ENCODE measurements at regions not wholly inside any gene's neighbourhood (a gene's known extent, or its start where the extent isn't known, plus 50 kb on each side); places are given as distances from the start of the nearest gene placed in this dataset.

GRCh38 chr13:76067850-76068249, 431.7 kb downstream of the LMO7 start:
- TF ChIP-seq RAD21 (IDR thresholded peaks at IDR 0.05), result no peak
- no peak for TF ChIP-seq CTCF (IDR thresholded peaks at IDR 0.05; ENCODE audit: low read depth, low read length, missing input control)
- no peak for TF ChIP-seq JUND (IDR thresholded peaks at IDR 0.05)
- TF ChIP-seq FOXA1 (IDR thresholded peaks at IDR 0.05), result no peak
- no peak for TF ChIP-seq NR2F2 (IDR thresholded peaks at IDR 0.05)
- TF ChIP-seq TAF1 (conservative IDR thresholded peaks at IDR 0.05), result no peak

Data from liver (tissue), 3 donors.